AG09319 (cell line): ENCODE measurements at regions not wholly inside any gene's neighbourhood (a gene's known extent, or its start where the extent isn't known, plus 50 kb on each side); places are given as distances from the start of the nearest gene placed in this dataset.

ENCODE experiments used
- DNase-seq: peaks from one replicate; pipeline ENCODE4 v3.0.0-alpha.2; 2010; ENCODE audit warnings: low read depth; ENCODE audit errors: extremely low read depth
- CTCF ChIP-seq: IDR thresholded peaks from 2 replicates; pipeline ENCODE4 v1.5.1; 2011; ENCODE audit warnings: low read depth, mild to moderate bottlenecking, inconsistent platforms, low read length, moderate library complexity

GRCh38 chr2:128687565-128687964 is 368.9 kb upstream of the HS6ST1 start:
- no peak for TF ChIP-seq CTCF
- DNase-seq = no peak

GRCh38 chr2:128689971-128690370 is 371.3 kb upstream of the HS6ST1 start:
- TF ChIP-seq CTCF = no peak
- DNase-seq = no peak

- DNase-seq = no peak
- TF ChIP-seq CTCF = no peak
Measured at GRCh38 chr2:128690431-128690830, 371.8 kb upstream of the HS6ST1 start.

- TF ChIP-seq CTCF = no peak
- no peak for DNase-seq
Measured at GRCh38 chr2:128690869-128691268, 372.2 kb upstream of the HS6ST1 start.

- no peak for DNase-seq
- TF ChIP-seq CTCF = no peak
Measured at GRCh38 chr2:128691526-128691925, 372.9 kb upstream of the HS6ST1 start.

- DNase-seq = no peak
- no peak for TF ChIP-seq CTCF
Measured at GRCh38 chr2:128692895-128693742, 374.5 kb upstream of the HS6ST1 start.

GRCh38 chr2:128693743-128694029 is 375.0 kb upstream of the HS6ST1 start:
- no peak for TF ChIP-seq CTCF
- no peak for DNase-seq
